Neural progenitor cell (in vitro differentiated cells): ENCODE measurements at regions not wholly inside any gene's neighbourhood (a gene's known extent, or its start where the extent isn't known, plus 50 kb on each side); places are given as distances from the start of the nearest gene placed in this dataset.

Source experiments
- EZH2phosphoT487 ChIP-seq: fragments of 200-600 bp; sonication (generic); IDR thresholded peaks from 2 replicates; pipeline ENCODE4 v1.6.1; 2017; ENCODE audit warnings: antibody characterized with exemption
- TF ChIP-seq, protein P1 (sequence below): fragments of 200-600 bp; sonication (generic); IDR thresholded peaks from 2 replicates; pipeline ENCODE4 v1.5.1; 2017; ENCODE audit warnings: antibody characterized with exemption, mild to moderate bottlenecking

DNA sequence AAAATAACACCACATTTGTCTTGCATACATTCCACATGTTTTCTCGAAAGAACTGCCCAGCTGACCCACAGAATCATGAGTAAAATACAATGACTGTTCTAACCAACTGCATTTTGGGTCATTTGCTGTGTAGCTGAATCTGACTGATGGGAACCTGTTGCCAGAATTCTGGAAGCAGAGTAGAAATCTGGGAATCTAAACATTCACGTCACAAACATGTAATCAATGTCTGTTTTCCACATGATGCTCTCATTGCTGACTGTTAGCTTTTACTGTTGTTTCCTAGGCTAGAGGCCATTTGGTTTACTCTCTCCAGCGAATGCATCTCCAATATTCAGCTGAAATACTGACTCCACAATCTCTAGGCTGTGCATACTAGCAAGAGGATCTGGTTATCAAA, 710.1 kb downstream of the KCNJ2 start:
- TF ChIP-seq, protein P1, sequence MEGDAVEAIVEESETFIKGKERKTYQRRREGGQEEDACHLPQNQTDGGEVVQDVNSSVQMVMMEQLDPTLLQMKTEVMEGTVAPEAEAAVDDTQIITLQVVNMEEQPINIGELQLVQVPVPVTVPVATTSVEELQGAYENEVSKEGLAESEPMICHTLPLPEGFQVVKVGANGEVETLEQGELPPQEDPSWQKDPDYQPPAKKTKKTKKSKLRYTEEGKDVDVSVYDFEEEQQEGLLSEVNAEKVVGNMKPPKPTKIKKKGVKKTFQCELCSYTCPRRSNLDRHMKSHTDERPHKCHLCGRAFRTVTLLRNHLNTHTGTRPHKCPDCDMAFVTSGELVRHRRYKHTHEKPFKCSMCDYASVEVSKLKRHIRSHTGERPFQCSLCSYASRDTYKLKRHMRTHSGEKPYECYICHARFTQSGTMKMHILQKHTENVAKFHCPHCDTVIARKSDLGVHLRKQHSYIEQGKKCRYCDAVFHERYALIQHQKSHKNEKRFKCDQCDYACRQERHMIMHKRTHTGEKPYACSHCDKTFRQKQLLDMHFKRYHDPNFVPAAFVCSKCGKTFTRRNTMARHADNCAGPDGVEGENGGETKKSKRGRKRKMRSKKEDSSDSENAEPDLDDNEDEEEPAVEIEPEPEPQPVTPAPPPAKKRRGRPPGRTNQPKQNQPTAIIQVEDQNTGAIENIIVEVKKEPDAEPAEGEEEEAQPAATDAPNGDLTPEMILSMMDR, result no peak
- no peak for TF ChIP-seq EZH2phosphoT487
